ENCODE measurements at regions not wholly inside any gene's neighbourhood (a gene's known extent, or its start where the extent isn't known, plus 50 kb on each side); places are given as distances from the start of the nearest gene placed in this dataset.

DNA sequence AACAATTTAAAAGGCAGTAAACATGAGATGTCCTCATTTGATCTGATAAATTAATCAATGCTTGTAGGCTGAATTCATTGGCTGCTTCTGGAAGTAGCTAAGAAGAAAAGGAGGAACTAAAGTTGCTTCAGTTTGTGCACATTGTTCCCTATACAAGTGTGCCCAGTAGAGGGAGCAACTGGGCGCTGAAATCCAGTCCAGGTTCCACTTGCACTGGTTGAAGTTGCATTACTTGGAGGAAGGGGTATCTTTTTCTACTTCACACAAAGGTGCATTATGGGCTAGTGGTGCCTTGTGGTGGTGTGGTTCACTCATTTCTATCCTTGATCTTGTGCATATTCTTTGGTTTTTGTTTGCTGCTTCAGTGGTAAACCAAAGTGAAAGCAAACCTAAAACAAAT lies 67.9 kb upstream of the SOX3 start:
- Histone ChIP-seq H3K79me2 (ENCODE audit: insufficient read depth, low read length) (no peaks in the 10 kb centered on the region), H3K4me1 (ENCODE audit: insufficient read depth, low read length) (no peaks in the 10 kb centered on the region), H3K9me3 (ENCODE audit: low read length) (no peaks in the 10 kb centered on the region), H3K36me3 (replicated peaks in 1 of 2; ENCODE audit: control insufficient read depth in 1 of 2, insufficient read depth in 2 of 2, low read length in 2 of 2) (no peaks in the 10 kb centered on the region), H3K9ac (ENCODE audit: insufficient read depth, low read depth, low read length) (no peak overlapping the region), H2AFZ (ENCODE audit: low read length) (no peak overlapping the region), H3K4me3 (replicated peaks in 1 of 3; ENCODE audit: insufficient read depth in 1 of 3, low read depth in 2 of 3, low read length in 3 of 3) (no peak overlapping the region), H3K27me3 (ENCODE audit: control insufficient read depth in 1 of 2, insufficient read depth in 2 of 2, low read length in 2 of 2) (no peaks in the 10 kb centered on the region), H3K4me2 (ENCODE audit: low read depth, low read length) (no peak overlapping the region), H4K20me1 (ENCODE audit: insufficient read depth, low read length) (no peaks in the 10 kb centered on the region), H3K27ac (ENCODE audit: extremely low read length, insufficient read depth, low read length) (no peak overlapping the region)
- TF ChIP-seq, protein P1, sequence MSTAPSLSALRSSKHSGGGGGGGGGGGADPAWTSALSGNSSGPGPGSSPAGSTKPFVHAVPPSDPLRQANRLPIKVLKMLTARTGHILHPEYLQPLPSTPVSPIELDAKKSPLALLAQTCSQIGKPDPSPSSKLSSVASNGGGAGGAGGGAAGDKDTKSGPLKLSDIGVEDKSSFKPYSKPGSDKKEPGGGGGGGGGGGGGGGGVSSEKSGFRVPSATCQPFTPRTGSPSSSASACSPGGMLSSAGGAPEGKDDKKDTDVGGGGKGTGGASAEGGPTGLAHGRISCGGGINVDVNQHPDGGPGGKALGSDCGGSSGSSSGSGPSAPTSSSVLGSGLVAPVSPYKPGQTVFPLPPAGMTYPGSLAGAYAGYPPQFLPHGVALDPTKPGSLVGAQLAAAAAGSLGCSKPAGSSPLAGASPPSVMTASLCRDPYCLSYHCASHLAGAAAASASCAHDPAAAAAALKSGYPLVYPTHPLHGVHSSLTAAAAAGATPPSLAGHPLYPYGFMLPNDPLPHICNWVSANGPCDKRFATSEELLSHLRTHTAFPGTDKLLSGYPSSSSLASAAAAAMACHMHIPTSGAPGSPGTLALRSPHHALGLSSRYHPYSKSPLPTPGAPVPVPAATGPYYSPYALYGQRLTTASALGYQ (CRISPR knock-in tag; IDR thresholded peaks at IDR 0.05) = no peak
- TF ChIP-seq, protein P2, sequence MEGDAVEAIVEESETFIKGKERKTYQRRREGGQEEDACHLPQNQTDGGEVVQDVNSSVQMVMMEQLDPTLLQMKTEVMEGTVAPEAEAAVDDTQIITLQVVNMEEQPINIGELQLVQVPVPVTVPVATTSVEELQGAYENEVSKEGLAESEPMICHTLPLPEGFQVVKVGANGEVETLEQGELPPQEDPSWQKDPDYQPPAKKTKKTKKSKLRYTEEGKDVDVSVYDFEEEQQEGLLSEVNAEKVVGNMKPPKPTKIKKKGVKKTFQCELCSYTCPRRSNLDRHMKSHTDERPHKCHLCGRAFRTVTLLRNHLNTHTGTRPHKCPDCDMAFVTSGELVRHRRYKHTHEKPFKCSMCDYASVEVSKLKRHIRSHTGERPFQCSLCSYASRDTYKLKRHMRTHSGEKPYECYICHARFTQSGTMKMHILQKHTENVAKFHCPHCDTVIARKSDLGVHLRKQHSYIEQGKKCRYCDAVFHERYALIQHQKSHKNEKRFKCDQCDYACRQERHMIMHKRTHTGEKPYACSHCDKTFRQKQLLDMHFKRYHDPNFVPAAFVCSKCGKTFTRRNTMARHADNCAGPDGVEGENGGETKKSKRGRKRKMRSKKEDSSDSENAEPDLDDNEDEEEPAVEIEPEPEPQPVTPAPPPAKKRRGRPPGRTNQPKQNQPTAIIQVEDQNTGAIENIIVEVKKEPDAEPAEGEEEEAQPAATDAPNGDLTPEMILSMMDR (CRISPR knock-in tag; IDR thresholded peaks at IDR 0.05) = peak; percentile 60
- TF ChIP-seq STAG1 (CRISPR knock-in tag; IDR thresholded peaks at IDR 0.05) = peak; percentile 25; the same call in 1 of the 2 replicates
- TF ChIP-seq, protein P3, sequence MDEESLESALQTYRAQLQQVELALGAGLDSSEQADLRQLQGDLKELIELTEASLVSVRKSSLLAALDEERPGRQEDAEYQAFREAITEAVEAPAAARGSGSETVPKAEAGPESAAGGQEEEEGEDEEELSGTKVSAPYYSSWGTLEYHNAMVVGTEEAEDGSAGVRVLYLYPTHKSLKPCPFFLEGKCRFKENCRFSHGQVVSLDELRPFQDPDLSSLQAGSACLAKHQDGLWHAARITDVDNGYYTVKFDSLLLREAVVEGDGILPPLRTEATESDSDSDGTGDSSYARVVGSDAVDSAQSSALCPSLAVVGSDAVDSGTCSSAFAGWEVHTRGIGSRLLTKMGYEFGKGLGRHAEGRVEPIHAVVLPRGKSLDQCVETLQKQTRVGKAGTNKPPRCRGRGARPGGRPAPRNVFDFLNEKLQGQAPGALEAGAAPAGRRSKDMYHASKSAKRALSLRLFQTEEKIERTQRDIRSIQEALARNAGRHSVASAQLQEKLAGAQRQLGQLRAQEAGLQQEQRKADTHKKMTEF (CRISPR knock-in tag; IDR thresholded peaks at IDR 0.05) = no peak
- TF ChIP-seq ZNF569 (CRISPR knock-in tag; IDR thresholded peaks at IDR 0.05; ENCODE audit: borderline replicate concordance) = no peak
- CTCF ChIA-PET (ENCODE audit: low intra/inter-chr PET ratio, low total read pairs) = interaction anchor here (0.9 kb wide), 1 partner anchor 161 kb away, joined by 3 read pairs; no protein-coding TSS in a partner anchor
- DNase-seq (ENCODE audit: low spot score) = peak; percentile 7
- intact Hi-C loops (cut with micrococcal nuclease; ENCODE audit: unreplicated experiment) (loop anchor here (1.0 kb wide), 2 partner anchors 89 to 93 kb away; no protein-coding TSS in a partner anchor), in situ Hi-C loops (cut with HindIII; ENCODE audit: extremely low pct_ligation_motif_present, low pct_unique_long_range_greater_than_20kb) (no loop called here)
- peak; percentile 74 for ATAC-seq
- WGBS (ENCODE audit: low lambda C conversion rate) = no CpG with 5 or more reads among the region's 1 CpG
- POLR2A ChIA-PET = no interaction called here
- no TSS peak for BruUV-seq (replicated peaks)
- FAIRE-seq = peak; percentile 73
